ENCODE measurements at regions not wholly inside any gene's neighbourhood (a gene's known extent, or its start where the extent isn't known, plus 50 kb on each side); places are given as distances from the start of the nearest gene placed in this dataset.

DNA sequence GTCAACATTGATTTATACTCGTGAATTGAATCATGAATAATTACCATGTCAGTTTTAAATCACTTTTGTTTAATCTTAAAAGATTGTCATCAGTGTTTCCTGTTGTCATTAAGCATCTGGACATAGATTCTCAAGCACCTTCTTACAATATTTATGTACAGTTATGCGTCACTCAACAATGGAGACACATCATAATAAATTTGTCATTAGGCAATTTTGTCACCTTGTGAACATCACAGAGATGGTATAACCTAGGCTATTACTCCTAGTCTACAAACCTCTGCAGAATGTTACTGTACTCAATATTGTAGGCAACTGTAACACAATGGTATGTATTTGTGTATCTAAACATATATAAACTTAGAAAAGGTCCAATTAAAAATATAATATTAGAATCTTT lies 2130.9 kb upstream of the PCDH20 start:
- Histone ChIP-seq H3K9me3 (ENCODE audit: control insufficient read depth in 2 of 2, insufficient read depth in 1 of 2, low read depth in 1 of 2, low read length in 1 of 2) (no peaks in the 10 kb centered on the region), H3K36me3 (ENCODE audit: control insufficient read depth in 3 of 3, insufficient read depth in 2 of 3, low read depth in 1 of 3, low read length in 3 of 3) (no peaks in the 10 kb centered on the region), H3K27ac (ENCODE audit: low read depth in 1 of 3, low read length in 2 of 3) (no peak overlapping the region), H3K4me1 (ENCODE audit: control insufficient read depth in 3 of 3, insufficient read depth in 2 of 3, low read depth in 1 of 3, low read length in 2 of 3) (no peaks in the 10 kb centered on the region), H3K27me3 (ENCODE audit: control insufficient read depth in 3 of 3, insufficient read depth in 3 of 3, low read length in 3 of 3) (no peaks in the 10 kb centered on the region), H3K4me3 (ENCODE audit: low read depth in 1 of 3, low read length in 3 of 3) (no peak overlapping the region)
- DNase-seq = no peak
- FAIRE-seq = no peak
- 52 to 57% (median 54%) methylated on average over 2 of the region's 2 CpGs for WGBS, 3 donors

DNA sequence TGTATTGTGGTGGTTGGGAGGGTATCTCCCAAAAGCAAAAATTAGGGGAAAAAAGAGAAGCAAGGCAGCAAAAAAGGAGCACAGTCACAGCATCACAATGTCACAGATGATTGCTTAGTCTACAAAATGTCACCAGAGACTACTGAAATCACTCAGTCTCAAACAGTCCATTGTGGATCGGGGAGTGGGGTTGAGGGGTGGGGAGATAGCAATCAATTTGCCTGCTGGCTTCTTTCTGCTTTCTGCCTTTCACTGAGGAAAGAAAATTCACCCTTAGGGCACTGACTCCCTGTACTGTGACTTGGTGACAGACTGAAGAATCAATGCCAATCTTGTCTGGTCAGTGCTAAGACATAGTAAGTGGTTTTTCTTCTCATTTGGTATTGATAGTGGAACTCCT lies 2127.1 kb upstream of the PCDH20 start:
- no peaks in the 10 kb centered on the region for H3K4me1 ChIP-seq (ENCODE audit: control insufficient read depth in 3 of 3, insufficient read depth in 2 of 3, low read depth in 1 of 3, low read length in 2 of 3)
- FAIRE-seq = no peak
- H3K36me3 ChIP-seq (ENCODE audit: control insufficient read depth in 3 of 3, insufficient read depth in 2 of 3, low read depth in 1 of 3, low read length in 3 of 3) = no peaks in the 10 kb centered on the region
- H3K27me3 ChIP-seq (ENCODE audit: control insufficient read depth in 3 of 3, insufficient read depth in 3 of 3, low read length in 3 of 3) = no peaks in the 10 kb centered on the region
- 36 to 65% (median 41%) methylated on average over 1 of the region's 1 CpG for WGBS, 3 donors
- no peaks in the 10 kb centered on the region for H3K9me3 ChIP-seq (ENCODE audit: control insufficient read depth in 2 of 2, insufficient read depth in 1 of 2, low read depth in 1 of 2, low read length in 1 of 2)
- H3K4me3 ChIP-seq (ENCODE audit: low read depth in 1 of 3, low read length in 3 of 3) = no peak overlapping the region
- H3K27ac ChIP-seq (ENCODE audit: low read depth in 1 of 3, low read length in 2 of 3) = no peak overlapping the region
- no peak for DNase-seq

DNA sequence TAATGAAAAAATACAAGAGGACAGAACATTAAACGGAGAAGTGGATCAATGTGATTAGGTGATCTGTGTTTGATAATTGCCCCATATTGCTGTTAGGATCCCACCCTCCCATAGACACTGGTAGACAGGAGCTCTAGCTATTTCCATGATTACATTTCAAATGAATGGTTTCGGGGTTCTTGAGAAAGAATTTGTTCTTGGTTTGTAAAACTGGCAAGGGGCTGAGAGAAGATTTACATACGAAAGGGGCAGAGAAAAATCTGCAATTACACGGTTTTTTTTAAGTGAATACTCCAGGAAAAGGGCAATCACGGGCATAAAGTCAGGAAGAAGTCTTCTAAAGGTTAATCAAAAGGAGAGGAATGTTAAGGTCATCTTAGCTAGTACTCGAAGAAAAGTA lies 2125.7 kb upstream of the PCDH20 start:
- FAIRE-seq (no peak), DNase-seq (no peak)
- Histone ChIP-seq H3K4me1 (ENCODE audit: control insufficient read depth in 3 of 3, insufficient read depth in 2 of 3, low read depth in 1 of 3, low read length in 2 of 3) (no peaks in the 10 kb centered on the region), H3K4me3 (ENCODE audit: low read depth in 1 of 3, low read length in 3 of 3) (no peak overlapping the region), H3K27me3 (ENCODE audit: control insufficient read depth in 3 of 3, insufficient read depth in 3 of 3, low read length in 3 of 3) (no peaks in the 10 kb centered on the region), H3K36me3 (ENCODE audit: control insufficient read depth in 3 of 3, insufficient read depth in 2 of 3, low read depth in 1 of 3, low read length in 3 of 3) (no peaks in the 10 kb centered on the region), H3K27ac (ENCODE audit: low read depth in 1 of 3, low read length in 2 of 3) (no peak overlapping the region), H3K9me3 (ENCODE audit: control insufficient read depth in 2 of 2, insufficient read depth in 1 of 2, low read depth in 1 of 2, low read length in 1 of 2) (no peaks in the 10 kb centered on the region)
- WGBS, 3 donors = 53 to 59% (median 55%) methylated on average over 6 of the region's 6 CpGs

DNA sequence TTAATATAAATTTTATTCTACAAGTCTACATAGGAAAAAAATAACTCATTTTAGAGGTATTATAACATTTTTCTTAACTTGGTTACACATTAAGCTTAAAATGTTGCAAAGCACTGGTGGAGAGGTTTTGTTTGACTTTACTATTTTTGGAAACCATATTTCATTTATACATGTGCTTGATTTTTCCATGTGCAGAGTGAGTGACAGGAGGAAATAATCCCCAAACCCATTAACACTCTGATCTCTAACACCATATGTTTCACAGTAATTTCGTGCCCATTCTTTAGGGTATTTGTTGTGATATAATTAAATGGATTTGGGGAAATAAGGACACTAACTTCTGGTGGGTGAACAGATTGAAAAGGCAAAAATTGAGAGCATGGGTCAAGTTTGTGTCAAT lies 2124.4 kb upstream of the PCDH20 start:
- Histone ChIP-seq H3K4me1 (ENCODE audit: control insufficient read depth in 3 of 3, insufficient read depth in 2 of 3, low read depth in 1 of 3, low read length in 2 of 3) (no peaks in the 10 kb centered on the region), H3K9me3 (ENCODE audit: control insufficient read depth in 2 of 2, insufficient read depth in 1 of 2, low read depth in 1 of 2, low read length in 1 of 2) (no peaks in the 10 kb centered on the region), H3K27me3 (ENCODE audit: control insufficient read depth in 3 of 3, insufficient read depth in 3 of 3, low read length in 3 of 3) (no peaks in the 10 kb centered on the region), H3K4me3 (ENCODE audit: low read depth in 1 of 3, low read length in 3 of 3) (no peak overlapping the region), H3K36me3 (ENCODE audit: control insufficient read depth in 3 of 3, insufficient read depth in 2 of 3, low read depth in 1 of 3, low read length in 3 of 3) (no peaks in the 10 kb centered on the region), H3K27ac (ENCODE audit: low read depth in 1 of 3, low read length in 2 of 3) (no peak overlapping the region)
- DNase-seq (no peak), FAIRE-seq (no peak)
- WGBS, 3 donors = 2 to 33% (median 17%) methylated on average over 1 of the region's 1 CpG

DNA sequence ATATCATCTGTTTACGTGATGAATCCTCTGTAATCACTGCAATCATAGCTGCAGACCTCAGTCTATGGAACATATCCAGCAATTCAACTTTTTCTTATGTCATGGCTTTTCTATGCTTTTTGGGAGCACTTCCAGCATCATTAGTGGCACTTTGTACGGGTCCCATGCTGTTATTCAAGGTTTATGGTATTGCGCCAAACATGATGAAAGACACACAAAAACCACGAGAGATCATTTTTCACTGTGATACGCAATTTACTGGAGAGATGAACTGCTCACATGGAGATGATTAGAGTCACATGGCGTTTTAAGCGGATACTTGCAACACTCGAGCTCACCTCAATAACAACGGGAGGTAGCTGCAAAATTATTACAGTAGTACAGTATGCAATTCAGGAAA lies 2101.7 kb upstream of the PCDH20 start:
- Histone ChIP-seq H3K4me3 (ENCODE audit: low read depth in 1 of 3, low read length in 3 of 3) (no peak overlapping the region), H3K9me3 (ENCODE audit: control insufficient read depth in 2 of 2, insufficient read depth in 1 of 2, low read depth in 1 of 2, low read length in 1 of 2) (peaks cover 0 to 2% of the 10 kb centered on the region in 2 donors), H3K36me3 (ENCODE audit: control insufficient read depth in 3 of 3, insufficient read depth in 2 of 3, low read depth in 1 of 3, low read length in 3 of 3) (no peaks in the 10 kb centered on the region), H3K27me3 (ENCODE audit: control insufficient read depth in 3 of 3, insufficient read depth in 3 of 3, low read length in 3 of 3) (no peaks in the 10 kb centered on the region), H3K27ac (ENCODE audit: low read depth in 1 of 3, low read length in 2 of 3) (no peak overlapping the region), H3K4me1 (ENCODE audit: control insufficient read depth in 3 of 3, insufficient read depth in 2 of 3, low read depth in 1 of 3, low read length in 2 of 3) (no peaks in the 10 kb centered on the region)
- DNase-seq (no peak), FAIRE-seq (no peak)
- 64 to 76% (median 68%) methylated on average over 9 of the region's 9 CpGs for WGBS, 3 donors

DNA sequence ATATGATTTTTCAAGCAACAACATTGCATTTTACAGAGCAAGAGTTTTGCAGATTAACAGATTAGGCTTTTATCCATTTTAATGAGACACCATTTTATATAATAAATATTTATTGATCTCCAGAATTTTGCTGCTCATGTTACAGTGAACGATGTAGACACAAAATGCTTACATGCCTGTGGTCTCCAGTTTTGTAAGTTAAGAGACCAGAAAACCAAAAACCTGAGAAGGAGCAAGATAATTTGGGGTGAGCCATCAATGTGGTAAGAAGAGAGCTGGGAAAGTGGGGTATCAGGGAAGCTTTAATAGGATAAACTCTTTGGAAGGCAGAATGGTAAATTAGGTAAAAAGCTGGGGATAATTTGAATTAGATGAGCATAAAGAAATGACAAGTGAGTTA lies 2100.5 kb upstream of the PCDH20 start:
- DNase-seq = no peak
- Histone ChIP-seq H3K9me3 (ENCODE audit: control insufficient read depth in 2 of 2, insufficient read depth in 1 of 2, low read depth in 1 of 2, low read length in 1 of 2) (peaks cover 0 to 2% of the 10 kb centered on the region in 2 donors), H3K4me1 (ENCODE audit: control insufficient read depth in 3 of 3, insufficient read depth in 2 of 3, low read depth in 1 of 3, low read length in 2 of 3) (no peaks in the 10 kb centered on the region), H3K27me3 (ENCODE audit: control insufficient read depth in 3 of 3, insufficient read depth in 3 of 3, low read length in 3 of 3) (no peaks in the 10 kb centered on the region), H3K36me3 (ENCODE audit: control insufficient read depth in 3 of 3, insufficient read depth in 2 of 3, low read depth in 1 of 3, low read length in 3 of 3) (no peaks in the 10 kb centered on the region), H3K27ac (ENCODE audit: low read depth in 1 of 3, low read length in 2 of 3) (no peak overlapping the region), H3K4me3 (ENCODE audit: low read depth in 1 of 3, low read length in 3 of 3) (no peak overlapping the region)
- 70 to 83% (median 71%) methylated on average over 1 of the region's 1 CpG for WGBS, 3 donors
- FAIRE-seq = no peak

DNA sequence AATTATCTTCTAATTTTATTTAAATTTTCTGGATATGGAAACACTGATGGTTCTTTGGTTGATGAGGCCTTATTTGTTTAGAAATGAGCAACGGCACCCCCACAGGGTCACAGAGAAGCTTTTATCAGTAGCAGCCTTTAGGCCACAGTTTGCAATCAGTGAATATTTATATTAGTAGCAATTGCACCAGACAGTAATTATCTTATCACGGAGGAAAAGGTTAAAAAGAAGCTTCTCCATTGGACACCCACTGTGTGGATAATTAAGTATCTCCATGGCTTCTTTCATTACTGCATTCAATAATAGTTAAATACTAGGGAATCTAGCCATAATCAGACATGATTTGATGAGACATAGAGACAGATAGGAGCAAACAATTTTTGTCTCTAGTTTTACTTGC lies 2099.2 kb upstream of the PCDH20 start:
- Histone ChIP-seq H3K4me3 (ENCODE audit: low read depth in 1 of 3, low read length in 3 of 3) (no peak overlapping the region), H3K36me3 (ENCODE audit: control insufficient read depth in 3 of 3, insufficient read depth in 2 of 3, low read depth in 1 of 3, low read length in 3 of 3) (no peaks in the 10 kb centered on the region), H3K9me3 (ENCODE audit: control insufficient read depth in 2 of 2, insufficient read depth in 1 of 2, low read depth in 1 of 2, low read length in 1 of 2) (peaks cover 0 to 2% of the 10 kb centered on the region in 2 donors), H3K27me3 (ENCODE audit: control insufficient read depth in 3 of 3, insufficient read depth in 3 of 3, low read length in 3 of 3) (no peaks in the 10 kb centered on the region), H3K27ac (ENCODE audit: low read depth in 1 of 3, low read length in 2 of 3) (no peak overlapping the region), H3K4me1 (ENCODE audit: control insufficient read depth in 3 of 3, insufficient read depth in 2 of 3, low read depth in 1 of 3, low read length in 2 of 3) (no peaks in the 10 kb centered on the region)
- 26 to 46% (median 39%) methylated on average over 2 of the region's 2 CpGs for WGBS, 3 donors
- FAIRE-seq (no peak), DNase-seq (no peak)

DNA sequence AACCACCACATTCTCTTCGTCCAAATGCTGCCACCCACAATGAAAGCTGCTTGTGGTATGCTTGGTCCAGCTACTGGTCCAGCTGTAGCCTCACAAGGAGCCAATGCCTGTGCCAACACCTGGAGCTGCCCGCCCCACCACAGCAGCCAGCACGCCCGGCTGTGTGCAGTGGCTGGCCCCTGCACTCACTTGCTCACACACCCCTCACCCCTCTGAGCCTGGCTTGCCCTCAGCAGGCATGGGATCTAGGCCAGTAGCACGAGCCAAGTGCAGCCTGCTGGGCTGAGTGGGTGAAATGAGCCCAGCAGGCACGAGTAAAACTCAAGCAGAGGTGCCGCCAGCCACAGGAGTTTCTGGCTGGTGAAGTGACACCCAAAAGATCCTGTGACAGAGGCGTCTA lies 2096.4 kb upstream of the PCDH20 start:
- Histone ChIP-seq H3K9me3 (ENCODE audit: control insufficient read depth in 2 of 2, insufficient read depth in 1 of 2, low read depth in 1 of 2, low read length in 1 of 2) (no peaks in the 10 kb centered on the region), H3K27me3 (ENCODE audit: control insufficient read depth in 3 of 3, insufficient read depth in 3 of 3, low read length in 3 of 3) (no peaks in the 10 kb centered on the region), H3K36me3 (ENCODE audit: control insufficient read depth in 3 of 3, insufficient read depth in 2 of 3, low read depth in 1 of 3, low read length in 3 of 3) (no peaks in the 10 kb centered on the region), H3K4me1 (ENCODE audit: control insufficient read depth in 3 of 3, insufficient read depth in 2 of 3, low read depth in 1 of 3, low read length in 2 of 3) (no peaks in the 10 kb centered on the region), H3K4me3 (ENCODE audit: low read depth in 1 of 3, low read length in 3 of 3) (no peak overlapping the region), H3K27ac (ENCODE audit: low read depth in 1 of 3, low read length in 2 of 3) (no peak overlapping the region)
- WGBS, 3 donors = 77 to 86% (median 80%) methylated on average over 8 of the region's 8 CpGs
- DNase-seq (no peak), FAIRE-seq (no peak)

DNA sequence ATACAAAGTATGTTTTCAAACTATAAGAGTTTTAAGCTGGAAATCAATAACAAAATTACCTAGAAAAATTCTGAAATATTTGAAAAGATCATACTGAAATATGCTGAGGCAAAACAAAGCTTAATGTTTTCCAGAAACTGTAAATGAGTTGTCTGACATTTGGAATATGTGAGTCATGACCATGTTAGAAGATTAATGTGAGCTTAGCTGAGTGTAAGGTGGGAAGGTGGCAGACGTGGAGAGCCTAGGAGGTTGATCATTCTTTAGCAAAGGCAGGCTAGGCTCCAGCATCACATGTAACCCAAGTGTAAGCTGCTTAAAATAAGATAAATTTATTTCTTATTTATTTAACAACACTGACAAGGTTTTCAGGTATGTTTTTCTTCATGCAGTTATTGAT lies 2086.1 kb upstream of the PCDH20 start:
- no peaks in the 10 kb centered on the region for H3K36me3 ChIP-seq (ENCODE audit: control insufficient read depth in 3 of 3, insufficient read depth in 2 of 3, low read depth in 1 of 3, low read length in 3 of 3)
- H3K4me3 ChIP-seq (ENCODE audit: low read depth in 1 of 3, low read length in 3 of 3) = no peak overlapping the region
- FAIRE-seq (no peak), DNase-seq (no peak)
- H3K4me1 ChIP-seq (ENCODE audit: control insufficient read depth in 3 of 3, insufficient read depth in 2 of 3, low read depth in 1 of 3, low read length in 2 of 3) = no peaks in the 10 kb centered on the region
- peaks cover 0 to 3% of the 10 kb centered on the region in 2 donors for H3K9me3 ChIP-seq (ENCODE audit: control insufficient read depth in 2 of 2, insufficient read depth in 1 of 2, low read depth in 1 of 2, low read length in 1 of 2)
- WGBS, 3 donors = 9 to 27% (median 18%) methylated on average over 1 of the region's 1 CpG
- no peaks in the 10 kb centered on the region for H3K27me3 ChIP-seq (ENCODE audit: control insufficient read depth in 3 of 3, insufficient read depth in 3 of 3, low read length in 3 of 3)
- no peak overlapping the region for H3K27ac ChIP-seq (ENCODE audit: low read depth in 1 of 3, low read length in 2 of 3)
